HepG2 (cell line): ENCODE measurements at regions not wholly inside any gene's neighbourhood (a gene's known extent, or its start where the extent isn't known, plus 50 kb on each side); places are given as distances from the start of the nearest gene placed in this dataset.

Experiments used
- ESRRA ChIP-seq: sonication (generic); formaldehyde crosslinking; IDR thresholded peaks from 2 replicates; pipeline ENCODE4 v1.5.1; 2020; ENCODE audit warnings: mild to moderate bottlenecking, low read depth, missing genetic modification reagents
- ETV6 ChIP-seq: sonication (generic); formaldehyde crosslinking; conservative IDR thresholded peaks from 2 replicates; pipeline ENCODE4 v1.4.0; 2020; ENCODE audit warnings: missing genetic modification reagents
- IKZF4 ChIP-seq: sonication (generic); formaldehyde crosslinking; IDR thresholded peaks from 2 replicates; pipeline ENCODE4 v1.5.1; 2020; ENCODE audit warnings: borderline replicate concordance, mild to moderate bottlenecking, low read depth, missing genetic modification reagents; ENCODE audit errors: not compliant biosample characterization
- NR2F6 ChIP-seq, 2 experiments: IDR thresholded peaks; 2 replicates each; pipeline ENCODE4 v1.6.1; 2016; ENCODE audit warnings: antibody characterized with exemption in 1 of 2, mild to moderate bottlenecking in 1 of 2
- ZNF207 ChIP-seq: fragments of 450-650 bp; IDR thresholded peaks from 2 replicates; pipeline ENCODE4 v1.6.1; 2016; ENCODE audit warnings: antibody characterized with exemption, borderline replicate concordance
- TF ChIP-seq, protein P1 (sequence below): sonication (generic); formaldehyde crosslinking; IDR thresholded peaks from 2 replicates; pipeline ENCODE4 v1.4.0; 2020; ENCODE audit warnings: missing genetic modification reagents; ENCODE audit errors: not compliant biosample characterization
- TF ChIP-seq, protein P2 (sequence below), 2 experiments: sonication (generic) in 1 of 2; formaldehyde crosslinking in 1 of 2; IDR thresholded peaks; 2 replicates each; pipeline versions ENCODE4 v1.5.1 to v1.6.1; 2011 to 2020; ENCODE audit warnings: borderline replicate concordance in 1 of 2, low read depth in 1 of 2, low read length in 1 of 2, mild to moderate bottlenecking in 1 of 2, missing genetic modification reagents in 1 of 2, moderate library complexity in 1 of 2
- TF ChIP-seq, protein P3 (sequence below): sonication (generic); formaldehyde crosslinking; IDR thresholded peaks from 2 replicates; pipeline ENCODE4 v1.5.0; 2020; ENCODE audit warnings: mild to moderate bottlenecking, missing genetic modification reagents, moderate library complexity

DNA sequence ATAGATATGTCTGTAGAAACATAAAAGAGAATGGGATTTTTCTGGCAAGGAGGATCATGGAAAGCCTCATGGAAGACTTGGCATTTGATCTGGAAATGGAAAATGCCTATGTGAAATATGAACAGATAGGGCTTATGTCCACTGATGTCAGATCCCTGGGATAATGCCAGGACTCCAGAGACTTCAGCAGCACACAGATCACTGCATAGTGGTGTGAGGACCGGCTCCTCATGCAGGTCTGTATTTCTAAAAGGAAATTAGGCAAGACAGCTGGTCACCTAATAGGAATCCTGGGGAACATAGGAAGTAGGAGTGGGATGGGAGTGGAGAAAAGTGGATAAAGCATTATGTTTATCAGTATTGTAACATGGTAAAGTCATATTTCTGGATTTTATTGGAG is 56.8 kb upstream of the IPO9 start:
- TF ChIP-seq ESRRA (CRISPR knock-in tag) (no peak), ZNF207 (no peak), ETV6 (CRISPR knock-in tag) (no peak), IKZF4 (CRISPR knock-in tag) (no peak), NR2F6 (IDR thresholded peaks at IDR 0.05) (no peak), NR2F6 (CRISPR knock-in tag; IDR thresholded peaks at IDR 0.05) (no peak)
- TF ChIP-seq, protein P1, sequence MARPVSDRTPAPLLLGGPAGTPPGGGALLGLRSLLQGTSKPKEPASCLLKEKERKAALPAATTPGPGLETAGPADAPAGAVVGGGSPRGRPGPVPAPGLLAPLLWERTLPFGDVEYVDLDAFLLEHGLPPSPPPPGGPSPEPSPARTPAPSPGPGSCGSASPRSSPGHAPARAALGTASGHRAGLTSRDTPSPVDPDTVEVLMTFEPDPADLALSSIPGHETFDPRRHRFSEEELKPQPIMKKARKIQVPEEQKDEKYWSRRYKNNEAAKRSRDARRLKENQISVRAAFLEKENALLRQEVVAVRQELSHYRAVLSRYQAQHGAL (CRISPR knock-in tag) = no peak
- TF ChIP-seq, protein P2, sequence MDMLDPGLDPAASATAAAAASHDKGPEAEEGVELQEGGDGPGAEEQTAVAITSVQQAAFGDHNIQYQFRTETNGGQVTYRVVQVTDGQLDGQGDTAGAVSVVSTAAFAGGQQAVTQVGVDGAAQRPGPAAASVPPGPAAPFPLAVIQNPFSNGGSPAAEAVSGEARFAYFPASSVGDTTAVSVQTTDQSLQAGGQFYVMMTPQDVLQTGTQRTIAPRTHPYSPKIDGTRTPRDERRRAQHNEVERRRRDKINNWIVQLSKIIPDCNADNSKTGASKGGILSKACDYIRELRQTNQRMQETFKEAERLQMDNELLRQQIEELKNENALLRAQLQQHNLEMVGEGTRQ (IDR thresholded peaks at IDR 0.05; ENCODE audit: low read depth, low read length) = no peak
- TF ChIP-seq, protein P2 (CRISPR knock-in tag; IDR thresholded peaks at IDR 0.05; ENCODE audit: borderline replicate concordance) = no peak
- TF ChIP-seq, protein P3, sequence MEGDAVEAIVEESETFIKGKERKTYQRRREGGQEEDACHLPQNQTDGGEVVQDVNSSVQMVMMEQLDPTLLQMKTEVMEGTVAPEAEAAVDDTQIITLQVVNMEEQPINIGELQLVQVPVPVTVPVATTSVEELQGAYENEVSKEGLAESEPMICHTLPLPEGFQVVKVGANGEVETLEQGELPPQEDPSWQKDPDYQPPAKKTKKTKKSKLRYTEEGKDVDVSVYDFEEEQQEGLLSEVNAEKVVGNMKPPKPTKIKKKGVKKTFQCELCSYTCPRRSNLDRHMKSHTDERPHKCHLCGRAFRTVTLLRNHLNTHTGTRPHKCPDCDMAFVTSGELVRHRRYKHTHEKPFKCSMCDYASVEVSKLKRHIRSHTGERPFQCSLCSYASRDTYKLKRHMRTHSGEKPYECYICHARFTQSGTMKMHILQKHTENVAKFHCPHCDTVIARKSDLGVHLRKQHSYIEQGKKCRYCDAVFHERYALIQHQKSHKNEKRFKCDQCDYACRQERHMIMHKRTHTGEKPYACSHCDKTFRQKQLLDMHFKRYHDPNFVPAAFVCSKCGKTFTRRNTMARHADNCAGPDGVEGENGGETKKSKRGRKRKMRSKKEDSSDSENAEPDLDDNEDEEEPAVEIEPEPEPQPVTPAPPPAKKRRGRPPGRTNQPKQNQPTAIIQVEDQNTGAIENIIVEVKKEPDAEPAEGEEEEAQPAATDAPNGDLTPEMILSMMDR = no peak
